G401.6 (cell line): ENCODE measurements at regions not wholly inside any gene's neighbourhood (a gene's known extent, or its start where the extent isn't known, plus 50 kb on each side); places are given as distances from the start of the nearest gene placed in this dataset.

Source experiments
- FAIRE-seq: peaks from 2 replicates; lab custom pipeline; 2012; peaks lifted over from hg19 to GRCh38; lab: Jason Lieb, UNC

- FAIRE-seq, result no peak
Observed at GRCh38 chr4:33340168-33340567, 2620.0 kb downstream of the PCDH7 start.

- FAIRE-seq, result no peak
Observed at GRCh38 chr4:33349376-33349775, 2629.2 kb downstream of the PCDH7 start.

DNA sequence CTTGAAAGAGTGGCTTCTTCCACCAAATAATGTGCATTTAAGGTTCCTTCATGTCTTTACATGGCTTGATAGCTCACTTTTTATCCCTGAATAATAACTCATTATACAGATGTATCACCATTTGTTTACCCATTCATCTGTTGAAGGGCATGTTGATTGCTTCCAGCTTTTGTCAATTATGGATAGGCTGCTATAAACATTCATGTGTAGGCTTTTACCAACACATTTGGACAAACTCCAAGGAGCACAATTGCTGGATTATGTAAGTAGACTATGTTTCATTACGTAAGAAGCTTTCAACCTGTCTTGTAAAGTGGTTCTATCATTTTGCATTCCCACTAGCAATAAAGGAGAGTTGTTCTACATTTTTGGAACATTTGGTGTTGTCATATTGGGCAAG, 2637.0 kb downstream of the PCDH7 start:
- no peak for FAIRE-seq

DNA sequence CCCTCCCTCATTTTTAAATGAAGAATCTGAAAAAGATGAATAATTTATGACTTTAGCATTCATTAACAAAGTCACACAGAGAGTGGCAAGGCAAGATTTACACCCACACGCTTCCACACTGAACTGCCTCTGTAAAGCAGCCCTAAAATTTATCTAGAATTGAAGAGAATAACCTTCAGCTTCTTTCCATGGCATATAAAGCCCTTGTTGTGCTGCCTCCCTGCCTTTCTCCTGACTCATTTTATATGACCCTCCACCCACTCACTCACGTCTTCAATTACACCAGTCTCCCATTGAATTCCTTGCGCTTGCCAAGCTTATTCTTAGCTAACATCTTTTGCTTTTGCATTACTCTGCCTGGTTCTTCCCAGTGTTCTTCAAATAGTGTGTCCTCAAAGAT, 2649.3 kb downstream of the PCDH7 start:
- no peak for FAIRE-seq

- FAIRE-seq, result no peak
Observed at GRCh38 chr4:33381816-33382215, 2661.6 kb downstream of the PCDH7 start.

- FAIRE-seq, result no peak
Observed at GRCh38 chr4:33386764-33387163, 2666.6 kb downstream of the PCDH7 start.

GRCh38 chr4:33390976-33391375, 2670.8 kb downstream of the PCDH7 start:
- FAIRE-seq, result no peak

DNA sequence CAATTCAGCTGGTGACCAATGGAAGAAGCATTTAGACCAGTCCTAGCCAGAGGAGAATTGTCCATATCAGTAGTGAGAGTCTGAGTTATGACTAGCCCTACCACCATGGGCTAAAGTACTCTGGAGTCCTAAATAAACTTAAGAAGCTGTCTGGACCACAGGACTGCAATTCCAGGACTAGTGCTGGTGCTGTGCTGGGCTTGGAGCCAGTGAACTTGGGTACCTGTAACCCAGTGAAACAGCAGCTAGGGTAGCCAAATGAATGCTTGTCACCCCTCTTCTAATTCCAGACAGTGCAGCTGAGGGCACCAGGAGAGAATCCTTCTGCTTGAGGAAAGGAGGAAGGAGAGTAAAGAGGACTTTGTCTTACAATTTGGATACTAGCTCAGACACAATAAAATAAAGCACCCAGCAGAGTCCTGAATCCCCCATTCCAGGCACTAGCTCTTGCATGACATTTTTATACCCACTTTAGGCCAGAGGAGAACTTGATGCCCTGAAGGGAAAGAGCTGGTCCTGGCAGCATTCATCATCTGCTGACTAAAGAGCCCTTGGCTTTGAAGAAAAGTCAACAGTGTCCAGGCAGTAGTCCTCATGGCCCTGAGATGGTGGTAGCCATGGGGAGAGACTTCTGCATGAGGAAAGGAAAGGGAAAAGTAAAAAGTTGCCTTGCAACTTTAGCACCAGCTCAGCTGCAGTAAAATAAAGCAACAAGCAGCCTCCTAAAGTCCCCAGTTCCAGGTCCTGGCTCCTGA, 2675.7 kb downstream of the PCDH7 start:
- FAIRE-seq, result no peak

DNA sequence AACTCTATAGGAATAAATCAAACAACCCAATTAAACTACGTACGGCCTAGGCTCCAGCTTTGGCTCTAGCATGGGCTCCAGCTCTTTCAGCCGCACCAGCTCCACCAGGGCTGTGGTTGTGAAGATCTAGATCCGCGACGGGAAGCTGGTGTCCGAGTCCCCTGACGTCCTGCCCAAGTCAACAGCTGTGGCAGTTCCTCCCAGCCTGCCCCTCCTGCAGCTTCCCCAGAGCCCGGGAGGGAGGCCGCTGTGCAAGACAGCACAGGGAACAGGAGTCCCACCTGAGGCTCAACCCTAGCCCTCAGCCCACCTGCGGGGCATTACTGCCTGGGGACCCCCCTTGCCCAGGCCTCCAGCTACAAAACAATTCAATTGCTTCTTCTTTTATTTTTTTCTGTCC, 2680.3 kb downstream of the PCDH7 start:
- FAIRE-seq, result no peak

GRCh38 chr4:33407496-33407895, 2687.3 kb downstream of the PCDH7 start:
- FAIRE-seq, result no peak

- FAIRE-seq, result no peak
Observed at GRCh38 chr4:33411182-33411581, 2691.0 kb downstream of the PCDH7 start.

- FAIRE-seq, result no peak
Observed at GRCh38 chr4:33421887-33422286, 2701.7 kb downstream of the PCDH7 start.

DNA sequence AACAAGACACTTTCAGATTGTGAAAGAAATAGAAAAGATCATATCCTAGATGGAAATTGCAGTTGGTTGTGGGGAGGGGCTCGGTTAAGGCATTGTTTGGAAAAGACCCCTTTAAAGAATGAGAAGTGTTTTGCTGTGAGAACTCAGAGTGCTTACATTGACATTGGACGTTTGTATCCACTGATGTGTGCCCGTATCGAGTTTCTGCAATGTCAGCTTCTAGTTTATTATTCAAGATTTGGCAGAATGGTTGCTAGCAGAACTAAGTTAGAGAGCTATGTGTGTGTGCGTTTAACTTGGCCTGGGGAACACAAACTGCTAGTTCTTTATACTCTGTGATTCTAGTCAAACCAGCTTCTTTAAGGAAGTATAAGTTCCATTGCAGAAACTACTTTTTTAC, 2702.5 kb downstream of the PCDH7 start:
- no peak for FAIRE-seq

GRCh38 chr4:33425936-33426335, 2705.8 kb downstream of the PCDH7 start:
- no peak for FAIRE-seq

GRCh38 chr4:33427676-33428075, 2707.5 kb downstream of the PCDH7 start:
- FAIRE-seq, result no peak

- no peak for FAIRE-seq
Observed at GRCh38 chr4:33429971-33430370, 2709.8 kb downstream of the PCDH7 start.

DNA sequence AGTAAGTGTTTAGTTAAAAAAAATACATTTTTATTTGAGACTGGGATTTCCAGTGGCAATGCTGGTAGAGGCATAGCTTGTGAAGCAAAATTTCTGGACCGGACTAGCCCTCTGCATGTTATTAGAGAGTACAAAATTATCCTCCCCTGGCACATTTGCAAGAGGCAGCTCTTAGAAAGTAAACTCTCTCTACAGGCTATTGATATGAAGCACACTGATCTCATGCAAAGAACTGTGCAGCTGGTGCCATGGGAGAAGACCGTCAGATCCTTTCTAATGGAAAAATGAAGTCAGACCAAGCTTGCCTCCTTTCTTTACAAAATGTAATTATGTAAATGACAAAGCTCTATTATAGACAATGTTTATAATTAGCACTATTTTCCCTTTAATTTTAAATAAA, 2717.2 kb downstream of the PCDH7 start:
- no peak for FAIRE-seq

- FAIRE-seq, result no peak
Observed at GRCh38 chr4:33446953-33447352, 2726.8 kb downstream of the PCDH7 start.

GRCh38 chr4:33448948-33449347, 2728.8 kb downstream of the PCDH7 start:
- no peak for FAIRE-seq

DNA sequence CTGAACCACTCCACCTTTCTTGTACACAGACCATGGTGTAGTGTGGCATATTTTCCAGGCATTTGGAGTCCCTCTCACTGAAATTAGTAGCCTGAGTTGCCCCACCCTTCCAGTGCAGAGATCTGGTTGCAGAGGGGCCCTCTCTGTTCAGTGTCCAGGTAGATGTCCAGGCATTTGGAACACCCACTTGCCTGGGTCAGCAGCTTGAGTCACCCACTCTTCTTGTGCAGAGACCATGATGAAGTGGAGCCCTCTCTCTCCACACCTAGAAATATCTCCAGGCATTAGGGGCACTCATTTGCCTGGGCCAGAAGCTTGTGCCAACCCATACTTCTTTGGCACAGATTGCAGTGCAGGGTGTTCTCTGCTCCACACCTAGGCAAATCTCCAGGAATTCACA, 2733.3 kb downstream of the PCDH7 start:
- FAIRE-seq, result no peak

- no peak for FAIRE-seq
Observed at GRCh38 chr4:33453916-33454315, 2733.7 kb downstream of the PCDH7 start.

GRCh38 chr4:33465565-33465964, 2745.4 kb downstream of the PCDH7 start:
- no peak for FAIRE-seq

DNA sequence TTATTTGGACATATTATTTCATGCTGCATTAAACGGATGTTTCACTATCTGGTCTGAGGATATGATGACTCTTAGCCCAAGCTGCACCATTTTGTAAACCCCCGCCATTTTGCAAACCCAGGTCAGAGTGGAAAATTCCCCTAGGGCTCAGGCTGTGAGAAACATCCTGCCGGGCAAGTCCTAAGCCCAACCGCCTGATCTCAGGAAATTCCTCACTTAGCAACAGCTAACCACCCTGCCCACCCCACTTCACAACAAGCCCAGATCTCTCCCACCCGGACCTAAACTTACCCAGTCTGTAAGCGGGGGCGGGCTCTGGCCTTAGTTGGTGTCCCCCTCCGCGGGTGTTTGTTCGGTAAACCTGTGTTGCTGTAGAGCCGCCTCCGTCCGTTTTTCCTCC, 2747.1 kb downstream of the PCDH7 start:
- no peak for FAIRE-seq

- FAIRE-seq, result no peak
Observed at GRCh38 chr4:33470805-33471204, 2750.6 kb downstream of the PCDH7 start.

GRCh38 chr4:33477715-33478114, 2757.5 kb downstream of the PCDH7 start:
- FAIRE-seq, result no peak
